ENCODE measurements at regions not wholly inside any gene's neighbourhood (a gene's known extent, or its start where the extent isn't known, plus 50 kb on each side); places are given as distances from the start of the nearest gene placed in this dataset.

DNA sequence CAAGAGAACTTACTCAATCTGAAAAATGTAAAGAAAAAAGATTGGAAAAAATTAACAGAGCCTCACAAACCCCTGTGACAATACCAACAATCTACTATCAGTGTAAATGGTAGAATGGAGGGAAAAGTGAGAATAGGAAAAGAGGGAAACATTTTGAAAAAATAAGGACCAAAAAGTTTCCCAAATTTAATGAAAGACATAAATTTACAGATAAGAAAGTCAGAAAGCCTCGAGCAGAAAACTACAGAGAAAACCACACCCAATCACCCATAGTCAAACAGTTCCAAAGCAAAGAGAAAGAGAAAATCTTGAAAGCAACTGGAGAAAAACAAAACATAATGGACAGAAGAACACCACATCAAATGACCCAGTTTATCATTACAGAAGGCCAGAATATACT is 142.7 kb upstream of the DIO3 start:
- no peak for DNase-seq

DNA sequence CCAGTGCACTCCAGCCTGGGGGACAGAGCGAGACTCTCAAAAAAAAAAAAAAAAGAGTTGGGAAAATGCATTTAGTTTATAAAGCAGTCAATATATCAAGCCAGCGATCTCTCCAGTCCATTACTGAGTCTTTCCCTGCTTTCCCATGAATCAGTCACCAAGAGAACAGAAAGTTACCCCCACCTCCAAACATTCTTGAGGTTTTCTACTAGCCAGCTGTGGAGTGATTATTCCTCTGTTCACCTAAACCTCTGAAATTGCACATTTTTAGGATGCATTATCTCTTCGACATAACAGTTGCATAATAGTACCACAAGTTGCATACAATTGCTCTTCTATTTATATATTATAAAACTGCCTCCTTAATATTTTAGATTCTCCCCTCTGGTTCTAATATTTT is 134.8 kb upstream of the DIO3 start:
- DNase-seq, result no peak

DNA sequence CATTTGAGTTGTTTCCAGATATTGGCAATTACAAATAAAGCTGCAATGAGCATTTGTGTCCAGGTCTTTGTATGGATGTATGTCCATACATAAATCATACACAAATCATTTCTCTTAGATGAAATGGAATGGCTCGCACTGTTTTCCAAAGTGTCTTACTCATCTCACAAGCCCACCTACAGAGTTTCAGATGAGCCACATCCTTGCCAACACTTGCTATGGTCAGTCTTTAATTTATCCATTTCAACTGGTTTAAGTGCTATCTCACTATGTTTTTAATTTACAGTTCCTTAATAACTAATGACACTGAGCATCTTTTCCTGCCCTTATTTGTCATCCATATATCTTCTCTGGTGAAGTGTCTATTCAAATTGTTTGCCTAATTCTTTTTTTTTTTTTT is 132.9 kb upstream of the DIO3 start:
- no peak for DNase-seq

- DNase-seq, result no peak
Observed at GRCh38 chr14:101435546-101435945, 125.7 kb upstream of the DIO3 start.

DNA sequence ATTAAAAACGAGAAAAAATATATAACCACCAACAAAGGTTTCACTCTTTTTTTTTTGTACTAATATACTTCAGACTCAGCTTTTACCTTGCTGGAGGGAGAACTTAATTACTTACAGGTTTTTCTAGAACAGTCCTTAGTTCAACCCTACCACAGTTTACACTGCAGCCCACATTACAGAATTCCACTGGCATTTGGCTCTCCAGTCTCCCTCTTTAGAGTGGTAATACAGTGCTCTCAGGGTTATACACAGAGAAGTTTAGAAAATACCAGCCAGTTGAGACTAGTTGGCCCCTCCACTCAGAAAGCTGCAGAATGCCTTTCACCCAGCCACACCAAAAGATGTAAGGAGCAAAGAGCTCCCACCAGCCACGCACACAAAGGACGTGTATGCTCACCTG is 122.3 kb upstream of the DIO3 start:
- no peak for DNase-seq

DNA sequence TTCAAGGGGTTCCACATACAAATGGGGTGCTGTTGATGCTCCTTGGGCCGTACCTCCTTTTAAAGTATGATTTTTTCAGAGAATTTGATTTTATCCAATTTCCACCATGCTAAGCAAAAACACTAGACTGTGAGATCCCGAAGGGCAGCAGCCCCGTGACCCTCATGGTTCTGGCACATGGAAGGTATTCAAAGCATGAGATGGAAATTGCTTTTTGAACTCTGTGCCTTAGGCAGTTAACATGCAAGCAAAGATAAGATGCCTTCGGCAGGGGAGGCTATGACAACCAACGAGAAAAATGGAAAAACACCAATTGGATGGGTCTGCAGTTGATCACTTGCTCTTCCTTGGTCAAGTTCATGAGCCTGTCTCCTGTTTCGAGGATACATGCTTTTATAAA is 120.8 kb upstream of the DIO3 start:
- no peak for DNase-seq

GRCh38 chr14:101441710-101442109 is 119.6 kb upstream of the DIO3 start:
- DNase-seq, result no peak

GRCh38 chr14:101442451-101442850 is 118.8 kb upstream of the DIO3 start:
- no peak for DNase-seq

- no peak for DNase-seq
Observed at GRCh38 chr14:101444116-101444515, 117.2 kb upstream of the DIO3 start.

GRCh38 chr14:101445278-101445677 is 116.0 kb upstream of the DIO3 start:
- DNase-seq, result no peak

DNA sequence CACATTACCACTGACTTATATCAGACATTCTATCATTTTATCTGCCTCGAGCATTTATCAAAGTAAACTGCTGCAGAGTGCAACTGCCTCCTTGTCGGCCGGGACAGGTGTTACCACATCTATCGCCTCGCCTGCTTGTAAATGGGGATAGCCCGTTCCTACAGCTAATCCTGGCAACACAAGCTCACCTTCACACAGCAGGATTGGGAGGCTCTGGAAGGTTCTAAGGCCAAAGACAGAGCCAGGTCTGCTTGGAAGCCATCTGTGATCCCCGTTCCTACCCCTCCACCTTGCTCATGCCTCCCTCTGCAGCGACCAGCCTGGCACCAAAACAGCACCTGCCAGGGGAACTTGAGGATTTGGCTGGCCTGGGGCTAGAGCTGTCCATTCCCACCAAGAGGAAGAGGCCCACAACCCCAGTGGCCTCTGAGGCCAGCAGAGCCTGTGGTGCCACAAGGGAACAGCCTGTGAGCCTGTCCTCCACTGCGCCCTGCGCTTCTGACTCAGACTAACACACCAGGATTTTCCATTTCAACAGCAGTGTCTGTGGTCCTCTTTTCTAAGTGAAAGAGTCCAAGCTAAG is 114.8 kb upstream of the DIO3 start:
- no peak for DNase-seq

DNA sequence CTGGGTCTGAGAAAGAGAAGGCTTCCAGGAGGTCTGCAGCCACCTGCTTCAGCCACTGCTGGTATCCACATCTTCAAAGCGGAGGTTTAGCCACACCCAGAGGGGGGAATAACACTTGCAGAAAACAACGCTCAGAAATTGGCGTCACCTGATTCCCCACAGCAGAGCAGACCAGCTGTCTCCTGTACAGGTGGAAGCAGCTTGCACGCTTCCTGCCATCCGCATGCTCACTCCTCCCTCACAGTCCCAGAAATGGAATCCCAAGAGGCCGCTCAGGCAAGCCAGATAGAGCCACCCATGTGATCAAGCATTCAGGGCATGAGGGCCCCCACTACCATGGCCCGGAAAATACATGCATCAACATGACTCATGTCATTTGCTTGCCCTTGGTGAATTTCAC is 112.2 kb upstream of the DIO3 start:
- DNase-seq, result no peak

DNA sequence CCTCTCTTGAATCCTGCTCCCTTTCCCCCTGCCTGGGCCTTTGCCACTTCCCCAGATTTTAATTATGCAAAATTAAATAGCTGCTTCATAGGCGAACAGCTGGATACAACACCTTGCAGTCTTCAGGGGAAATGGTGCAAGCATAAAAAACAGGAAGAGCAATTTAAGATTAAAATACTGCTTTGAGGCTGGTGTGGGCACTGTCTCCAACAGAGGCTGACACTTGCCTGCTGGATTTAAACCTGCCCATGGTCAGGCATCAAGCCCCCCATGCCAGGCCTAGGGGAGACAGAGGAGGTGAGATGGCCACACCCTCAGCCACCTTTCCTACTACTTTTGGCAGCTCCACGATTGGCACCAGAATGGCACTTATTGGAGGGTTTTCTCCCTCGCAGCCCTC is 110.1 kb upstream of the DIO3 start:
- no peak for DNase-seq

GRCh38 chr14:101453225-101453624 is 108.1 kb upstream of the DIO3 start:
- no peak for DNase-seq

DNA sequence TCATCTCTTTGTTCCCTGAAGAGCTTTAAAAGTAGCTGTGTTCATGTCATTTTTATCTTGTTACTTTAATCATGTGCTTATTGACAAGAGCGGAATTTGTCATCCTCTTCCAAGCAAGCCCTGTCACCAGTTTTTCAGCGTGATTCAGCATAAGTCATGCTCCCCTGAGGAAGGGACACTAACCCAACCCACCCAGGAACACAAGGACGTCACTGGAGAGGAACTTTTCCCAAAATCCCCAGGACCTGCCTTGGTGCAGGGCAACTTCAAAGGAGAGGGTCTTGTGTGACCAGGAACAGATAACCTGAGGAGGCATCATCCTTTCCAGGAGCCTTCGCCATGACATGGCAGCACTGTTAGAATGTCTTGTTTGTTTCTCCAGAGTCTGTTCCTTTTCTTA is 107.1 kb upstream of the DIO3 start:
- no peak for DNase-seq

DNA sequence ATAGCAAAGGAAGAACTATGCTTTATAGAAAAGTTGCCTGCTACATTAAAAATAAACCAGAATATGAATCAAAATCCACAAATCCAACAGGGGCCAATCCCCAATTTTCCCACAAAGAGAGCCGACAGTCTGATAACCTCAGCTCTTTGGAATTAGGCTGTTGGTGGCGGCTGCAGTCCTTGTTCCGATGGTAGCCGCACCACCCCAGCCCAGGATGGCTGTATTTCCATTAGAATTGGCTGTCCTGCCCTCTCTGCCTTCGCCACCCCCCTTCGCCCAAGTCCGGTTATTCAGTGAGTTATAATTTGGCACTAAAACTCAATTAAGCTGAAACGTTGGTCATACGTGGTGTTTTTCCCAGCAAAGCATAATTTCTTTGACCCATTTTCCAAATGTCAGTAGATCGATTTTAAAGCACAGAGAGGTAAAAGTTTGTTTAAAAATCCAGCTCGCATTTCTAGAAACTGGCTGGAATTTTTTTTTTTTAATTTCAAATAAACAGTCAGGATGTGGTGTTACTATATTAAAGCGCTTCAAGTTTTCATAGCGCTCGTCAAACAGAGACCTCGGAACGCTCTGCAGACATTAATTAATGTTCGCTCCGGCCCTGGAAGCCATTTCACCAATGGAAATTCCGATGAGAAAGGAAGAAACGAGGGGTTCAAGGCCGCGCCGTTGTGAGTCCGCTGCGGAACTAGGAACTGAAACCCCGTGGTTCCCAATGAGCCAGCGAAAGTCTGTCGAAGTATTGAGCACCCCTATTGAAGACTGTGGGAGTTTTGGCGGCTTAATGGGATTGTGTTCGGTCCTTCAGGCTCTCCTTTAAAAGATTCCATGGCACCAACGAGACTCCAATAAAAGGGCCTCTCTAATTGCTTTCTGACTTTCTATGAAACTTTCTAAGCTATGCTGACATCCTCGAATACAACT is 104.8 kb upstream of the DIO3 start:
- DNase-seq, result no peak

GRCh38 chr14:101457301-101457935 is 103.9 kb upstream of the DIO3 start:
- DNase-seq, result no peak

DNA sequence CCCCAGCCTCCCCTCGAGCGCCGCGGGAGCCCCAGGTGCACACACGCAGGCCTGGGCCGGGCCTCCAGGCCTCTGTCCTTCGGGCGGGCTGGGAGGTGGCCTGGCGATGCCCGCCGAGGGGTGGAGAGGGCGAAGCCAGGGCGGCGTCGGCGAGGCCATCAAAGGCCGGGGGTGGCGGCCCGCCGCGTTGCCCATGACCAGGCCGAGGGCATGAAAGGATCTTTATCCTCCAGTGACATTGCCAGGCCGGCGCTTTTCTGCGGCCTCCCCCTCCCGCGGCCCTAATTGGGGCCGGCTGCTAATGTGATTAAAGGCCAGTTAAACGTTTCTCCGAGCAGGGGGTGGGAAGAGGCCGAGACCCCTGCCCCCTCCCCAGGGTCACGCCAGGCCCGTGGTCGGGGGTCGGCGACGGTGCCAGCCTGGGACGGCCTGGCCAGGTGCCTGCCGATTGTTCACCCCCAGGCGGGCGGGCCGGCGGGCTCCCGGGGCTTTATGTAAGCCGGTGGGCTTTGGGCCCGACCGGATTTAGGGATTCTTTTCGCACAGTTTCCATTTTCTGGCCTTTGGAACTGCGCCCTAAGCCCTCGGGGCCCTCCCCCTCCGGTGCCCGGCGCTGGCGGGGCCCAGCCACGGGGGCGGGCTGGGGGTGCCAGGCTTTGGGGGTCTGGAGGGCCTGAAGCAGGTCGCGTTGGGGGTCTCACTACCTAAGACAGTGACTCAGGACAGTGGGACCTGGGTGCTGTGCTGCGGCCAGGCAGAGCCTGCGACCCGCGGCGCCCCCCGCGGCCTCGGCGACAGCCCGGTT is 103.2 kb upstream of the DIO3 start:
- no peak for DNase-seq

GRCh38 chr14:101458741-101459550 is 102.3 kb upstream of the DIO3 start:
- DNase-seq, result no peak

DNA sequence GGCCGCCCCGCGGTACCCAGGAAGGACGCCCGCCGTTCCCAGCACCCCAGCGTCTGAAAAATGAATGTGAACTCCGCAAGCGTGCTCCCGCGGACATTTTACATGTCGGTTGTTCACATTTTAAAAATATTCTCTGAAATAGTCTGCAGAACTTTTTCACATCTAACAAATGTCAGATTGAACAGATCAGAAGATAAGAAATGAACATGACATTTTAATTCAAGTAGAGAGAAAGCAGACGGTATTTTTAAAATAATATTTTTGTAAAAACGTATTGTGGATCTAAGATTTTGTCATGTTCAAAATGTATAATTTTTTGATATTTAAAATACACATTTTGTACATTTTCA is 101.8 kb upstream of the DIO3 start:
- no peak for DNase-seq

DNA sequence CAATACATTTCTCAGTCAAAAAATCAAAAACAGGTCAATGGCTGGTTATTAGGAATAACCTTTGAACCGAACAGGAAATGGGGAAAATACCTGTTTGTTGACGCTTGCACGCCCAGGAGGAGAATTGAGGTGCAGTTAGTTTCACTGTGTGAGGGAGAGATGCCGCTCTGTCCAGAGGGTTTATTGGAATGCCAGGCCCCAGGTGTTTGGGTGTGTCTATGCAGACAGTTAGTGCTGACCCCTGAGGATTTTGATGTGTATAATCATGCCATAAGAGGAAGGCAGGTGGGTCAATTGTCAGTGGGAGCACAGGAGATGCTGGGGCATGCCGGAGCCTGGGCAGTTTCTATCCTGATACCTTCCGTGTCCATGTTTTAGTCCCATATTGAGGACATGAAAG is 100.8 kb upstream of the DIO3 start:
- no peak for DNase-seq

GRCh38 chr14:101460986-101461750 is 100.1 kb upstream of the DIO3 start:
- DNase-seq, result no peak
